ENCODE measurements at regions not wholly inside any gene's neighbourhood (a gene's known extent, or its start where the extent isn't known, plus 50 kb on each side); places are given as distances from the start of the nearest gene placed in this dataset.
A peak's percentile ranks its signal among the peaks of the same experiment; 100 is the strongest.

- Histone ChIP-seq H2BK15ac (ENCODE audit: low read length) (peak overlapping the region; percentile 22; the same call in 1 of the 2 replicates), H3K9me3 (ENCODE audit: insufficient read depth in 2 of 2, low read depth in 1 of 2, low read length in 1 of 2) (no peaks in the 10 kb centered on the region), H4K91ac (replicated peaks; ENCODE audit: insufficient read length, low read length) (no peak overlapping the region), H4K5ac (ENCODE audit: insufficient read length, low read depth, low read length) (no peak overlapping the region), H4K20me1 (replicated peaks in 1 of 2; ENCODE audit: control insufficient read depth in 1 of 2, insufficient read depth in 2 of 2, low read length in 2 of 2) (no peaks in the 10 kb centered on the region), H3K9ac (replicated peaks in 1 of 4; ENCODE audit: extremely low read depth in 1 of 4, low read depth in 3 of 4, low read length in 3 of 4) (no peak overlapping the region), H2BK120ac (replicated peaks; ENCODE audit: low read depth, low read length) (no peak overlapping the region), H3K79me1 (ENCODE audit: low read depth, low read length) (no peaks in the 10 kb centered on the region), H3K4me2 (ENCODE audit: insufficient read depth in 1 of 2, low read depth in 2 of 2, low read length in 2 of 2) (no peak overlapping the region), H3K4me3 (ENCODE audit: extremely low read depth in 1 of 4, insufficient read depth in 2 of 4, low read depth in 3 of 4, low read length in 4 of 4) (no peak overlapping the region), H2BK20ac (ENCODE audit: low read length) (no peak overlapping the region), H3K23ac (ENCODE audit: insufficient read length) (no peak overlapping the region), H3K4ac (replicated peaks; ENCODE audit: insufficient read length, low read depth, low read length) (no peak overlapping the region), H3K23me2 (ENCODE audit: low read depth, low read length) (no peaks in the 10 kb centered on the region; the same call in 1 of the 2 replicates), H3K36me3 (ENCODE audit: control insufficient read depth in 2 of 4, insufficient read depth in 4 of 4, low read length in 3 of 4) (no peaks in the 10 kb centered on the region), H3K79me2 (ENCODE audit: control insufficient read depth in 1 of 2, insufficient read depth in 2 of 2, low read length in 2 of 2) (no peaks in the 10 kb centered on the region), H3K4me1 (replicated peaks in 1 of 4; ENCODE audit: control insufficient read depth in 3 of 4, insufficient read depth in 4 of 4, low read length in 3 of 4) (no peaks in the 10 kb centered on the region), H4K8ac (ENCODE audit: extremely low read depth, insufficient read depth, low read length) (no peak overlapping the region), H3K27me3 (replicated peaks in 1 of 4; ENCODE audit: control insufficient read depth in 3 of 4, extremely low read depth in 1 of 4, insufficient read depth in 3 of 4, low read length in 3 of 4) (no peaks in the 10 kb centered on the region), H3K18ac (ENCODE audit: extremely low read depth, low read length) (no peak overlapping the region), H2BK12ac (ENCODE audit: low read depth, low read length) (no peak overlapping the region), H3K14ac (ENCODE audit: insufficient read length) (no peak overlapping the region), H3K27ac (ENCODE audit: low read depth, low read length) (no peak overlapping the region), H3K56ac (replicated peaks; ENCODE audit: insufficient read length, low read depth, low read length) (no peak overlapping the region), H2AFZ (ENCODE audit: low read length) (peak overlapping the region; percentile 59; the same call in 1 of the 2 replicates), H2BK5ac (ENCODE audit: low read depth, low read length) (no peak overlapping the region), H2AK5ac (ENCODE audit: low read depth, low read length) (no peak overlapping the region)
- FAIRE-seq (no peak), DNase-seq (ENCODE audit: low read depth in 1 of 2, low spot score in 2 of 2) (no peak)
- TF ChIP-seq, protein P1, sequence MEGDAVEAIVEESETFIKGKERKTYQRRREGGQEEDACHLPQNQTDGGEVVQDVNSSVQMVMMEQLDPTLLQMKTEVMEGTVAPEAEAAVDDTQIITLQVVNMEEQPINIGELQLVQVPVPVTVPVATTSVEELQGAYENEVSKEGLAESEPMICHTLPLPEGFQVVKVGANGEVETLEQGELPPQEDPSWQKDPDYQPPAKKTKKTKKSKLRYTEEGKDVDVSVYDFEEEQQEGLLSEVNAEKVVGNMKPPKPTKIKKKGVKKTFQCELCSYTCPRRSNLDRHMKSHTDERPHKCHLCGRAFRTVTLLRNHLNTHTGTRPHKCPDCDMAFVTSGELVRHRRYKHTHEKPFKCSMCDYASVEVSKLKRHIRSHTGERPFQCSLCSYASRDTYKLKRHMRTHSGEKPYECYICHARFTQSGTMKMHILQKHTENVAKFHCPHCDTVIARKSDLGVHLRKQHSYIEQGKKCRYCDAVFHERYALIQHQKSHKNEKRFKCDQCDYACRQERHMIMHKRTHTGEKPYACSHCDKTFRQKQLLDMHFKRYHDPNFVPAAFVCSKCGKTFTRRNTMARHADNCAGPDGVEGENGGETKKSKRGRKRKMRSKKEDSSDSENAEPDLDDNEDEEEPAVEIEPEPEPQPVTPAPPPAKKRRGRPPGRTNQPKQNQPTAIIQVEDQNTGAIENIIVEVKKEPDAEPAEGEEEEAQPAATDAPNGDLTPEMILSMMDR (IDR thresholded peaks at IDR 0.05; ENCODE audit: control extremely low read depth in 1 of 3, insufficient read depth in 1 of 3, low read depth in 1 of 3, low read length in 3 of 3) = no peak
- TF ChIP-seq SIX5 (IDR thresholded peaks at IDR 0.05; ENCODE audit: low read depth, low read length) (no peak), EP300 (IDR thresholded peaks at IDR 0.05; ENCODE audit: borderline replicate concordance in 1 of 2, low read depth in 2 of 2, low read length in 2 of 2) (no peak)
- CTCF ChIA-PET (ENCODE audit: partially characterized antibody) = no interaction called here
- POLR2A ChIA-PET (ENCODE audit: partially characterized antibody) = no interaction called here
- 95% methylated on average over 2 of the region's 2 CpGs; no CpG with 5 or more reads in 1 of the 2 experiments for WGBS, 2 experiments (ENCODE audit: extremely low coverage in 1 of 2, insufficient coverage in 1 of 2, insufficient read length in 1 of 2, insufficient replicate concordance in 2 of 2, low coverage in 1 of 2, low lambda C conversion rate in 2 of 2, missing lambda C conversion rate in 1 of 2)
Measured at GRCh38 chr7:68730194-68730593, 868.1 kb upstream of the AUTS2 start.

Measured in H1 (cell line).